SJCRH30 (cell line): ENCODE measurements at regions not wholly inside any gene's neighbourhood (a gene's known extent, or its start where the extent isn't known, plus 50 kb on each side); places are given as distances from the start of the nearest gene placed in this dataset.

Experiments
- DNase-seq, 2 experiments: peaks; one replicate each; pipeline ENCODE4 v3.0.0-alpha.2; 2015 to 2020
- H3K27ac ChIP-seq: fragments of 250-450 bp; sonication (Bioruptor Pico); 2 replicates; pipeline ENCODE4 v1.5.1; 2020; ENCODE audit warnings: mild to moderate bottlenecking, moderate library complexity
- H3K27me3 ChIP-seq: fragments of 250-450 bp; sonication (Bioruptor Pico); 2 replicates; pipeline ENCODE4 v1.5.1; 2020; ENCODE audit warnings: mild to moderate bottlenecking, moderate library complexity
- H3K36me3 ChIP-seq: fragments of 250-450 bp; sonication (Bioruptor Pico); 2 replicates; pipeline ENCODE4 v1.5.1; 2020; ENCODE audit warnings: mild to moderate bottlenecking, moderate library complexity
- H3K4me1 ChIP-seq: fragments of 250-450 bp; sonication (Bioruptor Pico); 2 replicates; pipeline ENCODE4 v1.5.1; 2020; ENCODE audit warnings: mild to moderate bottlenecking, moderate library complexity
- H3K4me3 ChIP-seq: fragments of 250-450 bp; sonication (Bioruptor Pico); 2 replicates; pipeline ENCODE4 v1.5.1; 2020; ENCODE audit warnings: mild to moderate bottlenecking, moderate library complexity
- H3K9me3 ChIP-seq: fragments of 250-450 bp; sonication (Bioruptor Pico); replicated peaks from 2 replicates; pipeline ENCODE4 v1.5.1; 2020; ENCODE audit warnings: mild to moderate bottlenecking, moderate library complexity

- H3K27ac ChIP-seq, result no peak overlapping the region
- no peaks in the 10 kb centered on the region for H3K27me3 ChIP-seq
- no peak for DNase-seq
- no peaks in the 10 kb centered on the region for H3K4me1 ChIP-seq
- H3K4me3 ChIP-seq, result no peak overlapping the region
- H3K9me3 ChIP-seq, result no peaks in the 10 kb centered on the region
- H3K36me3 ChIP-seq, result no peaks in the 10 kb centered on the region
Measured at GRCh38 chr14:44010595-44010994, 496.5 kb downstream of the FSCB start.

- Histone ChIP-seq H3K4me1 (no peaks in the 10 kb centered on the region), H3K9me3 (no peaks in the 10 kb centered on the region), H3K36me3 (no peaks in the 10 kb centered on the region), H3K27ac (no peak overlapping the region), H3K27me3 (no peaks in the 10 kb centered on the region), H3K4me3 (no peak overlapping the region)
- DNase-seq, result no peak
Measured at GRCh38 chr14:44010071-44010470, 497.0 kb downstream of the FSCB start.

DNA sequence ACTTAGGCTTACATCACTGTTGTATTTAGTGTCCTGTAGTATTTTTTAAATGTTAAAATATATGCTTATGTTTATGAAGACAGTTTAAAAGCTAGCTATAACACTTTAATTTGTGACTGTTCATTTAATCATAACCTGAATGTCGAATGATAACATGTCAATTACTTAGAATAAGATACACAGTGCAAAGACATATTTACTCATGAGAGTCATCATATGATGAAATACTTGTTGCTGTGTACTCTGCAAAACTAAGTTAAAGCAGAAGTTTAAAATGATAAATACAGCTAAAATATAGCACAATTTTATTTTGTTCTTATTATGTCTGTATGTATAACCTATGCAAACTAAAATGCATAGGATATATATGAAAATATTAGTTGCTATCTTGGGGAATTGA is 497.4 kb downstream of the FSCB start:
- Histone ChIP-seq H3K27me3 (no peaks in the 10 kb centered on the region), H3K4me1 (no peaks in the 10 kb centered on the region), H3K4me3 (no peak overlapping the region), H3K9me3 (no peaks in the 10 kb centered on the region), H3K36me3 (no peaks in the 10 kb centered on the region), H3K27ac (no peak overlapping the region)
- DNase-seq, result no peak

- peaks cover 8% of the 10 kb centered on the region; the same call in 1 of the 2 replicates for H3K4me1 ChIP-seq
- H3K4me3 ChIP-seq, result no peak overlapping the region
- no peaks in the 10 kb centered on the region for H3K36me3 ChIP-seq
- no peak for DNase-seq
- no peaks in the 10 kb centered on the region for H3K9me3 ChIP-seq
- no peaks in the 10 kb centered on the region for H3K27me3 ChIP-seq
- H3K27ac ChIP-seq, result no peak overlapping the region
Measured at GRCh38 chr14:43988989-43989388, 518.1 kb downstream of the FSCB start.

- Histone ChIP-seq H3K27me3 (no peaks in the 10 kb centered on the region), H3K9me3 (no peaks in the 10 kb centered on the region), H3K4me3 (no peak overlapping the region), H3K4me1 (no peaks in the 10 kb centered on the region), H3K36me3 (no peaks in the 10 kb centered on the region), H3K27ac (no peak overlapping the region)
- DNase-seq, result no peak
Measured at GRCh38 chr14:43983721-43984120, 523.4 kb downstream of the FSCB start.

- no peak overlapping the region for H3K27ac ChIP-seq
- no peaks in the 10 kb centered on the region for H3K4me1 ChIP-seq
- DNase-seq, result no peak
- no peaks in the 10 kb centered on the region for H3K27me3 ChIP-seq
- H3K36me3 ChIP-seq, result no peaks in the 10 kb centered on the region
- no peak overlapping the region for H3K4me3 ChIP-seq
- H3K9me3 ChIP-seq, result no peaks in the 10 kb centered on the region
Measured at GRCh38 chr14:43981135-43981768, 525.8 kb downstream of the FSCB start.

DNA sequence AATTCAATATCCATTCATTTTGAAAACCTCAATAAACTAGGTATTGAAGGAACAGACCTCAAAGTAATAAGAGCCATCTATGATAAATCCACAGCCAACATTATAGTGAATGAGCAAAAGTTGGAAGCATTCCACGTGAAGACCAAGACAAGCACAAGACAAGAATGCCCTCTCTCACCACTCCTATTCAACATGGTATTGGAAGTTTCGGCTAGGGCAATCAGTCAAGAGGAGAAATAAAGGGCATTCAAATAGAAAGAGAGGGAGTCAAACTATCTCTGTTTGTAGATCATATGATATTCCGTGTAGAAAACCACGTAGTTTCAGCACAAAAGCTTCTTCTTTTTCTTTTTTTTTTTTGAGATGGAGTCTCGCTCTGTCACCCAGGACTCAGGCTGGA is 550.3 kb downstream of the FSCB start:
- Histone ChIP-seq H3K27ac (no peak overlapping the region), H3K4me1 (no peaks in the 10 kb centered on the region), H3K9me3 (no peaks in the 10 kb centered on the region), H3K36me3 (no peaks in the 10 kb centered on the region), H3K4me3 (no peak overlapping the region), H3K27me3 (no peaks in the 10 kb centered on the region)
- no peak for DNase-seq

DNA sequence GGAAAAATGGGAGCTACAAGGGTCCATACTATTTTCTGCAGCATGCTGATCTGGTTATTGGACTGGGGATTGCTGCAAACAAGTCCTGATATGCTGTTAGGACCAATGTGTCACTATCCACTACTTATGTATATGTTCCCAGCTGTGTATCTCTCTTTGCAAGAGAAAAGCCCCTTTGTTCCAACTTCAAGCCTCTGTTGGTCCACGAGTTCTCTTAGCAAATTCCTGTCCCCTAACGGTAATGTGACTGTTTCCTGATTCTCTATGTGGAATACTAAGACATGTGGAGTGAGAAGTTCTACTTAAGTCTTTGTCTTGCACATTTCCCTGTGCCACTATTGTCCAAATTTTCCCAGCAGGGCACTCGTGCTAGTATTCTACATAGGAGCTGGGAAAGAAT is 557.7 kb downstream of the FSCB start:
- Histone ChIP-seq H3K36me3 (no peaks in the 10 kb centered on the region), H3K27ac (no peak overlapping the region), H3K4me3 (no peak overlapping the region), H3K4me1 (no peaks in the 10 kb centered on the region), H3K27me3 (no peaks in the 10 kb centered on the region), H3K9me3 (no peaks in the 10 kb centered on the region)
- DNase-seq, result peak in 1 of 2 experiments; percentile 15

DNA sequence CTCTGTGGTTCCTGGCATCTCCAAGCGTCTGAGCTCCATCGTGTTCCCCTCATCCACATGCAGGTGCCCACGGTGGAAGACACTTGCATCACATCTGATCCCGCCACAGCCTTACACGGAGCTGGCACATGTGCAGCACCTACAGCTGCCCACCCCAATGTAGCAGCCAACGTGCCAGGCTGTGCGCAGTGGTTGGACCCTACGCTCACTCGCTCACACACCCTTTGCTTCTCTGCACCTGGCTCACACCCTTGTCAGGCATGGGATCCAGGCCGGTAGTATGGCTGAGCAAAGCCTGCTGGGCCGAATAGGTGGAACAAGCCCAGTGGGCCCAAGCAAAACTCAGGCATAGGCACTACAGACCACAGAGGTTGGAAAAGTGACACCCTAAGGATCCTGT is 567.2 kb downstream of the FSCB start:
- Histone ChIP-seq H3K9me3 (no peaks in the 10 kb centered on the region), H3K4me1 (no peaks in the 10 kb centered on the region), H3K36me3 (no peaks in the 10 kb centered on the region), H3K4me3 (no peak overlapping the region), H3K27me3 (no peaks in the 10 kb centered on the region), H3K27ac (no peak overlapping the region)
- no peak for DNase-seq

DNA sequence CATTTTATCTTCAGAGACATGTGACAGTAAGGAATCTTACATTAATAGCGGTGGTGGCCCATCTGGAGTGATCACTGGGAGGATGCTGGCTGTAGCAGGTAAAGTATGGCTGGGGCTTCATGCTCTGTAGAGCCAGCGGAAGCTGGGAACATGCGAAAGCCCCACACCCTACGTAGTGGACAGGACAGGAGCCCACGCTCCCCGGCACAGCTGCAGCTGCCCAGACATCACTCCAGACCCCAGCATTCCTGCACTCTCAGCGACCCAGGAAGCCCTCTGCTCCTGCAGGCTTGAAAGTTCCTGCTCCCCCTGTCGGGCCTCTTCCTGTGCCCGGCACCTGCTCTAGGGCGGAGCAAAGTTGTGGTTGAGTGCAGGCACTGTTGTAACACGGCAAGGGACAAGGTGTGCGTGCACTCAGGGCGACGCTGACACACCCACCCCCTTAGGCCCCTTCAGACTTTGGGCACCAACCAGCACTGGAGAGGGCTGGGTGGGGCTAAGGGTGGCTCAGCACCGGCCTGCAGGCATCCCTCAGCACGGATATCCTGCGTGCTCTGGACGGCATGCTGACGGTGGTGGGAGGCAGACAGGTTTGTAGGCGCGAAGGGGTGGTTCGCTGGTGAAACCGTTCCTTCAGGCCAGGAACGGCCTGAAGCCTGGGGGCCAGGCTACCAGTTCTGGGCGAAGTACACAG is 568.3 kb downstream of the FSCB start:
- H3K27me3 ChIP-seq, result no peaks in the 10 kb centered on the region
- H3K9me3 ChIP-seq, result no peaks in the 10 kb centered on the region
- no peaks in the 10 kb centered on the region for H3K4me1 ChIP-seq
- H3K4me3 ChIP-seq, result no peak overlapping the region
- no peak overlapping the region for H3K27ac ChIP-seq
- H3K36me3 ChIP-seq, result no peaks in the 10 kb centered on the region
- DNase-seq, result no peak

GRCh38 chr14:43937001-43937400 is 570.1 kb downstream of the FSCB start:
- no peaks in the 10 kb centered on the region for H3K4me1 ChIP-seq
- no peaks in the 10 kb centered on the region for H3K36me3 ChIP-seq
- no peaks in the 10 kb centered on the region for H3K27me3 ChIP-seq
- H3K27ac ChIP-seq, result no peak overlapping the region
- no peak for DNase-seq
- no peaks in the 10 kb centered on the region for H3K9me3 ChIP-seq
- no peak overlapping the region for H3K4me3 ChIP-seq

DNA sequence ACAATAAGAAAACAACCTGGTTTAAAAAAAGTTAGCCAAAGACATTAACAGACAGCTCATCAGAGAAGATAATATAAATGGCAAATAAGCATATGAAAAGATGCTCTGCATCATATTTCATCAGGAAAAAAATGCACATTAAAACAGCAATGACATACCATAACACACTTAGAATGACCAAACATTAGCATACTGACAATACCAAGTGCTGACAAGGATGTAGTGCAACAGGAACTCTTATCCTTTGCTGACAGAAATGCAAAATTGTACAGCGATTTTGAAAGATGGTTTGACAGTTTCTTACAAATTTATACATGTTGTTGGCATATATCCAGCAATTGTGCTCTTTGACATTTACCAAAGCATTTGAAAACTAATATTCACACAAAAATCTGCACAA is 573.0 kb downstream of the FSCB start:
- Histone ChIP-seq H3K27me3 (no peaks in the 10 kb centered on the region), H3K36me3 (no peaks in the 10 kb centered on the region), H3K4me1 (no peaks in the 10 kb centered on the region)

GRCh38 chr14:43914041-43914693 is 592.9 kb downstream of the FSCB start:
- Histone ChIP-seq H3K27me3 (no peaks in the 10 kb centered on the region), H3K27ac (no peak overlapping the region), H3K4me1 (no peaks in the 10 kb centered on the region), H3K9me3 (no peaks in the 10 kb centered on the region), H3K36me3 (no peaks in the 10 kb centered on the region), H3K4me3 (no peak overlapping the region)
- DNase-seq, result no peak

More for the DNA sequence above, 573.0 kb downstream of the FSCB start:
- no peak for DNase-seq
- H3K9me3 ChIP-seq, result no peaks in the 10 kb centered on the region
- no peak overlapping the region for H3K27ac ChIP-seq
- no peak overlapping the region for H3K4me3 ChIP-seq

DNA sequence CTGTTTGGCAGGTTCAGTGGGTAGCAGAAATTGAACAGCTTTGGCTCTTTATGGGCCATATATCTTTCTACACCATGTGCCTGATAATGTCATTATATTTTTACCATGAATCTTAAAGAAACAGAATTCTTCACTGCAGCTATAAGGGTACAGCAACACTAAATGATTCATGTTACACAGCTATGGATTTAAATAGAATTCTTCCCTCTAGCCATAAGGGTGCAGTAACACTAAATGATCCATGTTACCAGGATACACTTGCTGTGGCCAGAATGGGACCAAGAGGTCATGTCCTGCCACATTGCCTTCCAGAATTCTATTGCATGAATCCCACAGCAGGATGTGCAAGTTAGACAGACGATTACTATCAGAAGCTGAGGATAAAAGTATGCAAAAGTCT is 603.9 kb downstream of the FSCB start:
- H3K27ac ChIP-seq, result no peak overlapping the region
- H3K9me3 ChIP-seq, result no peaks in the 10 kb centered on the region
- H3K4me3 ChIP-seq, result no peak overlapping the region
- DNase-seq, result no peak
- H3K4me1 ChIP-seq, result no peaks in the 10 kb centered on the region
- no peaks in the 10 kb centered on the region for H3K36me3 ChIP-seq
- H3K27me3 ChIP-seq, result no peaks in the 10 kb centered on the region

GRCh38 chr14:43901911-43902673 is 605.0 kb downstream of the FSCB start:
- DNase-seq, result no peak
- no peak overlapping the region for H3K4me3 ChIP-seq
- no peaks in the 10 kb centered on the region for H3K27me3 ChIP-seq
- H3K4me1 ChIP-seq, result no peaks in the 10 kb centered on the region
- no peaks in the 10 kb centered on the region for H3K9me3 ChIP-seq
- H3K27ac ChIP-seq, result no peak overlapping the region
- no peaks in the 10 kb centered on the region for H3K36me3 ChIP-seq
